AG08396 (cell line): ENCODE measurements at regions not wholly inside any gene's neighbourhood (a gene's known extent, or its start where the extent isn't known, plus 50 kb on each side); places are given as distances from the start of the nearest gene placed in this dataset.

Experiments
- DNase-seq: peaks from one replicate; pipeline ENCODE4 v3.0.0; 2012; ENCODE audit warnings: low spot score, mixed read lengths

GRCh38 chr12:93103154-93103553, 174.1 kb upstream of the EEA1 start:
- no peak for DNase-seq

GRCh38 chr12:93104535-93104934, 175.4 kb upstream of the EEA1 start:
- DNase-seq: no peak

GRCh38 chr12:93106910-93107309, 177.8 kb upstream of the EEA1 start:
- no peak for DNase-seq

- DNase-seq: no peak
Measured at GRCh38 chr12:93107514-93108312, 178.6 kb upstream of the EEA1 start.

GRCh38 chr12:93108985-93109384, 179.9 kb upstream of the EEA1 start:
- DNase-seq: no peak

- DNase-seq: no peak
Measured at GRCh38 chr12:93109551-93110203, 180.6 kb upstream of the EEA1 start.

GRCh38 chr12:93111773-93112172, 182.7 kb upstream of the EEA1 start:
- DNase-seq: no peak

- no peak for DNase-seq
Measured at GRCh38 chr12:93113317-93114006, 184.4 kb upstream of the EEA1 start.

GRCh38 chr12:93115198-93115601, 186.1 kb upstream of the EEA1 start:
- no peak for DNase-seq

GRCh38 chr12:93115646-93116045, 186.6 kb upstream of the EEA1 start:
- DNase-seq: no peak

- no peak for DNase-seq
Measured at GRCh38 chr12:93116632-93117031, 187.5 kb upstream of the EEA1 start.

- no peak for DNase-seq
Measured at GRCh38 chr12:93121729-93122488, 192.8 kb upstream of the EEA1 start.

- DNase-seq: no peak
Measured at GRCh38 chr12:93122569-93123091, 193.5 kb upstream of the EEA1 start.

- no peak for DNase-seq
Measured at GRCh38 chr12:93125126-93125525, 196.0 kb upstream of the EEA1 start.

- no peak for DNase-seq
Measured at GRCh38 chr12:93126069-93126474, 197.0 kb upstream of the EEA1 start.

- DNase-seq: no peak
Measured at GRCh38 chr12:93127107-93127560, 198.0 kb upstream of the EEA1 start.

- no peak for DNase-seq
Measured at GRCh38 chr12:93127582-93128331, 198.7 kb upstream of the EEA1 start.

GRCh38 chr12:93128332-93128707, 199.2 kb upstream of the EEA1 start:
- no peak for DNase-seq

GRCh38 chr12:93130366-93131054, 201.4 kb upstream of the EEA1 start:
- no peak for DNase-seq

- DNase-seq: no peak
Measured at GRCh38 chr12:93133361-93133760, 204.3 kb upstream of the EEA1 start.
